ENCODE measurements at regions not wholly inside any gene's neighbourhood (a gene's known extent, or its start where the extent isn't known, plus 50 kb on each side); places are given as distances from the start of the nearest gene placed in this dataset.

- TF ChIP-seq TAF1 (IDR thresholded peaks at IDR 0.05; ENCODE audit: borderline replicate concordance, low read depth, low read length) (no peak), POLR2AphosphoS5 (IDR thresholded peaks at IDR 0.05; ENCODE audit: low read depth, low read length) (no peak), POLR2A (IDR thresholded peaks at IDR 0.05; ENCODE audit: low read depth, low read length) (no peak)
Measured at GRCh38 chr17:71037386-71037785, 868.1 kb downstream of the KCNJ2 start.
